ENCODE measurements at regions not wholly inside any gene's neighbourhood (a gene's known extent, or its start where the extent isn't known, plus 50 kb on each side); places are given as distances from the start of the nearest gene placed in this dataset.

- no peak overlapping the region for H3K27ac ChIP-seq (ENCODE audit: low read depth in 1 of 2, low read length in 2 of 2)
- 91% methylated on average over 20 of the region's 24 CpGs for WGBS (ENCODE audit: insufficient coverage)
- H3K27ac Mint-ChIP-seq: no peak overlapping the region
- H4K20me1 ChIP-seq (ENCODE audit: insufficient read depth, low read length): no peaks in the 10 kb centered on the region
- H2AFZ ChIP-seq (ENCODE audit: insufficient read depth, low read depth, low read length, poor library complexity, severe bottlenecking): no peak overlapping the region
- no peaks in the 10 kb centered on the region for H3K36me3 Mint-ChIP-seq
- H3K9ac ChIP-seq (ENCODE audit: insufficient read depth, low read length, poor library complexity, severe bottlenecking): no peak overlapping the region
- H3K4me1 Mint-ChIP-seq: no peaks in the 10 kb centered on the region
- H3K4me1 ChIP-seq (ENCODE audit: control insufficient read depth in 1 of 2, insufficient read depth in 2 of 2, low read length in 2 of 2): no peaks in the 10 kb centered on the region
- H3K9me3 Mint-ChIP-seq: peaks cover 0 to 2% (median 0%) of the 10 kb centered on the region in 7 donors
- peaks cover 7 to 16% (median 10%) of the 10 kb centered on the region in 3 donors for H3K27me3 Mint-ChIP-seq (ENCODE audit: low read depth in 3 of 3)
- no peak overlapping the region for H3K4me3 ChIP-seq (replicated peaks in 1 of 3; ENCODE audit: low read depth in 2 of 3, low read length in 3 of 3)
- intact Hi-C loops (cut with micrococcal nuclease): no loop called here
- no peak overlapping the region for H3K4me2 ChIP-seq (replicated peaks; ENCODE audit: extremely low read depth, low read length, poor library complexity, severe bottlenecking)
- no peak overlapping the region for H3K4me3 Mint-ChIP-seq
- no peaks in the 10 kb centered on the region for H3K79me2 ChIP-seq (ENCODE audit: insufficient read depth, low read length)
- no peaks in the 10 kb centered on the region for H3K36me3 ChIP-seq (replicated peaks in 1 of 2; ENCODE audit: control insufficient read depth in 1 of 2, insufficient read depth in 2 of 2, low read length in 2 of 2)
- H3K9me3 ChIP-seq (replicated peaks in 1 of 2; ENCODE audit: control insufficient read depth in 1 of 2, insufficient read depth in 1 of 2, low read length in 2 of 2): no peaks in the 10 kb centered on the region
- DNase-seq: no peak
- no peak for TF ChIP-seq CTCF (IDR thresholded peaks at IDR 0.05)
- no peaks in the 10 kb centered on the region for H3K27me3 ChIP-seq (ENCODE audit: control insufficient read depth in 2 of 2, insufficient read depth in 2 of 2, low read length in 2 of 2)
Measured at GRCh38 chr6:168155821-168156741, 77.1 kb upstream of the FRMD1 start.

- H3K27ac Mint-ChIP-seq: peak overlapping the region in 1 of 7 donors; percentile 45
- 100% methylated on average over 5 of the region's 5 CpGs for WGBS (ENCODE audit: insufficient coverage)
Measured at GRCh38 chr6:168155193-168155592, 76.2 kb upstream of the FRMD1 start.

More at GRCh38 chr6:168155193-168155592, 76.2 kb upstream of the FRMD1 start:
- Mint-ChIP-seq H3K4me1 (no peaks in the 10 kb centered on the region), H3K9me3 (peaks cover 0 to 2% (median 0%) of the 10 kb centered on the region in 7 donors), H3K4me3 (no peak overlapping the region), H3K36me3 (no peaks in the 10 kb centered on the region), H3K27me3 (ENCODE audit: low read depth in 3 of 3) (peaks cover 7 to 18% (median 10%) of the 10 kb centered on the region in 3 donors)
- no peak overlapping the region for H2AFZ ChIP-seq (ENCODE audit: insufficient read depth, low read depth, low read length, poor library complexity, severe bottlenecking)
- H3K79me2 ChIP-seq (ENCODE audit: insufficient read depth, low read length): no peaks in the 10 kb centered on the region
- H3K4me1 ChIP-seq (ENCODE audit: control insufficient read depth in 1 of 2, insufficient read depth in 2 of 2, low read length in 2 of 2): no peaks in the 10 kb centered on the region
- H3K4me3 ChIP-seq (replicated peaks in 1 of 3; ENCODE audit: low read depth in 2 of 3, low read length in 3 of 3): no peak overlapping the region
- no peaks in the 10 kb centered on the region for H3K36me3 ChIP-seq (replicated peaks in 1 of 2; ENCODE audit: control insufficient read depth in 1 of 2, insufficient read depth in 2 of 2, low read length in 2 of 2)
- no peak overlapping the region for H3K4me2 ChIP-seq (replicated peaks; ENCODE audit: extremely low read depth, low read length, poor library complexity, severe bottlenecking)
- TF ChIP-seq CTCF (IDR thresholded peaks at IDR 0.05): no peak
- no peak for DNase-seq
- no peak overlapping the region for H3K27ac ChIP-seq (ENCODE audit: low read depth in 1 of 2, low read length in 2 of 2)
- no peak overlapping the region for H3K9ac ChIP-seq (ENCODE audit: insufficient read depth, low read length, poor library complexity, severe bottlenecking)
- intact Hi-C loops (cut with micrococcal nuclease): no loop called here
- no peaks in the 10 kb centered on the region for H4K20me1 ChIP-seq (ENCODE audit: insufficient read depth, low read length)
- H3K9me3 ChIP-seq (replicated peaks in 1 of 2; ENCODE audit: control insufficient read depth in 1 of 2, insufficient read depth in 1 of 2, low read length in 2 of 2): no peaks in the 10 kb centered on the region
- no peaks in the 10 kb centered on the region for H3K27me3 ChIP-seq (ENCODE audit: control insufficient read depth in 2 of 2, insufficient read depth in 2 of 2, low read length in 2 of 2)

Measured in CD14-positive monocyte (primary cell).